GM13977 (cell line): ENCODE measurements at regions not wholly inside any gene's neighbourhood (a gene's known extent, or its start where the extent isn't known, plus 50 kb on each side); places are given as distances from the start of the nearest gene placed in this dataset.

Source experiments
- DNase-seq: peaks from one replicate; pipeline ENCODE4 v3.0.0; 2012; ENCODE audit warnings: low spot score
- CTCF ChIP-seq: IDR thresholded peaks from 2 replicates; pipeline ENCODE4 v1.5.1; 2012; ENCODE audit warnings: mild to moderate bottlenecking, control low read depth; ENCODE audit not compliant: insufficient read depth; ENCODE audit errors: extremely low read depth, missing control alignments
- in situ Hi-C: fragments of 300-500 bp; cut with MboI; formaldehyde crosslinking; loops from one replicate; pipeline ENCODE4 v1.12.0; 2022; ENCODE audit warnings: low sequenced_read_pairs, low pct_unique_long_range_greater_than_20kb, mixed read lengths, inconsistent platforms; ENCODE audit not compliant: unreplicated experiment

DNA sequence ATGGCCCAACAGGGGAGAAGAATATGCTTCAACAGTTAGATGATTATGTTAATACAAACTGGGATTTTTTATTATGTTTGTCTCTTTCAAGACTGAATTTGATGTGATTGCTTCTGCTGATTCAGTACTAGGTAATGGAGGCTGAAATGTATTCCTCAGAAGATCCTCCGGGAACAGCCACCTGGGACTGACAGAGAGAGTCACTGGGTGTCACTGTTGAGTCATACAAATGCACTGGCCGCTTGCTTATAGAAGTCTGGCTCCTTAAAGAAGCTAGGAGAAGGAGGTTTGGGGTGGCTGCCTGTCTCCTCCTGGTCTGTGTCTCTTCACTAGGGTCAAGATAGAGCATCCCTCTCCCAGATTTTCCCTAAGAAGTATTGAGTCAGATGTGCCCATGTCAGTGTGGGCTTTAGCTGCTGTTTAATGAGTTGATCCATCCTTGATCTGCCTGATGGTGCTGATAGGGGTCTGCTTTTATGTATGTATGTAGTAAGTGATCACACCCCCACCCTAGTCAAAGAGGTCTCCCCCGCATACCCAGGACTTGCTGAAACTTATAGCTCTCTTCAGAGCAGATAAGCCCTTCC is 773.4 kb downstream of the BRINP1 start:
- in situ Hi-C loops, result no loop called here
- DNase-seq, result no peak
- TF ChIP-seq CTCF, result peak; percentile 31

DNA sequence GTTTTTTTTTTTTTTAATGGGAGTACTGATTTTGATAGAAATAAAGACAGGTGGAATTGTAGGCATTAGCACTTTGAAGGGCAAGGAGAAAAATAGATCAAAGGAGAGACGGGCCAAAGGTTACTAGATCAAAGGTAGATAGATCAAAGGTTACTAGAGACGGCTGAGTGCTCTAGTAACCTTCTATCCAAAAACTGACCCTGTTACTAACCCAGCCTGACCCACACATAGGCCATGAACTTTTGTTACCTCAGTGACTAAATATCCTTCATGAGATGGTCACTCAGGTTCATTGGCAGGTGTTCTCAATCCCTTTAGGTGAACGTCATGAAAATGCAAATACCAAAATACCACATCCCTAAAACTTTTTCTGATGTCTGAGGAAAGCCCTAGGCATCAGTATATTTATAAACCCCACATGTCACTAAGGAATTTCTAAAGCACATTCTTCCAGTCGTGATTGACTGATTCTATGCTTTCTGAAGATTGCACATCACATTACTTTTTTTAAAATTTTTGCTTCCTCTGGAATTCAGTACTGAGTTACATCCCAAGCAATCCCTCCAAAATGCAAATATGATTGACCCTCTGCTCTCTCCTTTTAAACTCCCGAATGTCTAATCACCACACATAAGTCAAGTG is 772.7 kb downstream of the BRINP1 start:
- DNase-seq, result no peak
- in situ Hi-C loops, result no loop called here
- TF ChIP-seq CTCF, result no peak

- no peak for TF ChIP-seq CTCF
- no peak for DNase-seq
- in situ Hi-C loops, result no loop called here
Observed at GRCh38 chr9:118606668-118607067, 762.6 kb downstream of the BRINP1 start.

- no peak for TF ChIP-seq CTCF
- in situ Hi-C loops, result no loop called here
- no peak for DNase-seq
Observed at GRCh38 chr9:118609355-118610044, 759.7 kb downstream of the BRINP1 start.

DNA sequence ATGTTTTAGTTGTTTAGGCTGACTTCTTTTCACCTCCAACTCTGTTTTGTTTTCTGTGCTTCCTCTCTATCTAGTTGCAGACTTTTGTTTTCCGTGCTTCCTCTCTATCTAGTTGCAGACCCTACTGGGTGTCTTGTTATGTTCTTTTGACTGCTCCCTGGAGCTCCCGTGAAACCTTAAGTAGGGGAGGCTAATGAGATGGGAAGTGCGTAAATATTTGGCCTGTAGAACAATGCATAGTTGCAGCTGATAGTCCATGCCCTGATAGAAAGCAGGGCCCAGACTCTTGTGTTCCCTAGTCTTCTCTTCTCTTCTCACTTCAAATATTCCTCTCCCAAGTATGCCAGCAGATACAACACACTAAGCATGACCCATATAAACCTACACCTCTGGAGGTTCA is 757.0 kb downstream of the BRINP1 start:
- in situ Hi-C loops, result no loop called here
- TF ChIP-seq CTCF, result no peak
- no peak for DNase-seq

DNA sequence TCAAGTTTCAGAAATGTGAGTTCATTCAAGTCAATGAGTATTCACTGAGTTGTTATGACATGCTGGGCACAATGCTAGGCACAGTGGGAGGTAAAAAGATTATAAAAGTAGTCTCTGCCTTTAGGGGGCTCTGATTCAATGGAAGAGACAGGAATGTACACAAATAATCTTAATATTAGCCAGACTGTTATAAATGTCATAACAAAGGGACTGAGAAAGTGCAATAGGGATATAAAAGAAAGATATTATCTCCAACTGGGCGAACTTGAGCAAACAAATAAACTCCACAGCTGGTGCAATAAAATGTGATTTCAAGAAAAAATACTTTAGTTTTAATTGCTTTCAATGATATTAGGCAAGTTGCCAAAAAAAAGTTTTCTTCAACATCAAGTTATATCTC is 755.2 kb downstream of the BRINP1 start:
- no peak for TF ChIP-seq CTCF
- in situ Hi-C loops, result no loop called here

More for the DNA sequence above, 755.2 kb downstream of the BRINP1 start:
- no peak for DNase-seq
